ACHN (cell line): ENCODE measurements at regions not wholly inside any gene's neighbourhood (a gene's known extent, or its start where the extent isn't known, plus 50 kb on each side); places are given as distances from the start of the nearest gene placed in this dataset.
"Not testable (repeated sequence)": the region's sequence is repeated elsewhere in the genome, so short reads cannot be mapped to it uniquely, and the experiment has no call there.

Experiments
- DNase-seq: peaks from one replicate; pipeline ENCODE4 v3.0.0-alpha.2; 2015
- in situ Hi-C: cut with HindIII; loops from 2 replicates; pipeline ENCODE4 v1.10.0; 2017; ENCODE audit warnings: low sequenced_read_pairs, low pct_ligation_motif_present, low pct_unique_long_range_greater_than_20kb

- in situ Hi-C loops = no loop called here
Measured at GRCh38 chr5:124514956-124515355, 231.5 kb downstream of the ZNF608 start.

GRCh38 chr5:124512952-124513632 lies 233.3 kb downstream of the ZNF608 start:
- in situ Hi-C loops = no loop called here
- no peak for DNase-seq

More at GRCh38 chr5:124514956-124515355, 231.5 kb downstream of the ZNF608 start:
- no peak for DNase-seq

- in situ Hi-C loops = no loop called here
- no peak for DNase-seq
Measured at GRCh38 chr5:124512236-124512635, 234.2 kb downstream of the ZNF608 start.

- in situ Hi-C loops = no loop called here
Measured at GRCh38 chr5:124511791-124512190, 234.6 kb downstream of the ZNF608 start.

GRCh38 chr5:124507688-124508087 lies 238.8 kb downstream of the ZNF608 start:
- no peak for DNase-seq
- in situ Hi-C loops = no loop called here

More at GRCh38 chr5:124511791-124512190, 234.6 kb downstream of the ZNF608 start:
- DNase-seq = no peak

GRCh38 chr5:124504081-124504916 lies 242.1 kb downstream of the ZNF608 start:
- no peak for DNase-seq

GRCh38 chr5:124502551-124502950 lies 243.9 kb downstream of the ZNF608 start:
- DNase-seq = no peak
- in situ Hi-C loops = no loop called here

More at GRCh38 chr5:124504081-124504916, 242.1 kb downstream of the ZNF608 start:
- in situ Hi-C loops = no loop called here

- DNase-seq, in situ Hi-C loops: not testable (repeated sequence)
Measured at GRCh38 chr5:124499818-124500217, 246.6 kb downstream of the ZNF608 start.

GRCh38 chr5:124496968-124497367 lies 249.5 kb downstream of the ZNF608 start:
- DNase-seq, in situ Hi-C loops: not testable (repeated sequence)

GRCh38 chr5:124494540-124495116 lies 251.8 kb downstream of the ZNF608 start:
- DNase-seq = no peak
- in situ Hi-C loops = no loop called here

GRCh38 chr5:124492444-124493224 lies 253.8 kb downstream of the ZNF608 start:
- in situ Hi-C loops = no loop called here

GRCh38 chr5:124490315-124490714 lies 256.1 kb downstream of the ZNF608 start:
- in situ Hi-C loops, DNase-seq: not testable (repeated sequence)

More at GRCh38 chr5:124492444-124493224, 253.8 kb downstream of the ZNF608 start:
- DNase-seq = no peak

GRCh38 chr5:124481419-124481818 lies 265.0 kb downstream of the ZNF608 start:
- DNase-seq = no peak
- in situ Hi-C loops = no loop called here

- in situ Hi-C loops = no loop called here
- no peak for DNase-seq
Measured at GRCh38 chr5:124480964-124481363, 265.5 kb downstream of the ZNF608 start.

- in situ Hi-C loops = no loop called here
- no peak for DNase-seq
Measured at GRCh38 chr5:124480022-124480421, 266.4 kb downstream of the ZNF608 start.

GRCh38 chr5:124478264-124478663 lies 268.2 kb downstream of the ZNF608 start:
- no peak for DNase-seq
- in situ Hi-C loops = no loop called here

GRCh38 chr5:124477577-124477976 lies 268.9 kb downstream of the ZNF608 start:
- in situ Hi-C loops = no loop called here
- DNase-seq = no peak

- DNase-seq = no peak
- in situ Hi-C loops = no loop called here
Measured at GRCh38 chr5:124477062-124477461, 269.4 kb downstream of the ZNF608 start.
